K562 (cell line): ENCODE measurements at regions not wholly inside any gene's neighbourhood (a gene's known extent, or its start where the extent isn't known, plus 50 kb on each side); places are given as distances from the start of the nearest gene placed in this dataset.

Source experiments
- ATAC-seq: fragments of 200-7000 bp; cut with Tn5 transposase; 3 replicates; pipeline ENCODE4 v1.9.1; 2020; ENCODE audit warnings: moderate library complexity
- BruUV-seq: library from RNA; stranded (reverse); fragments of 400-500 nt; replicated peaks from 2 replicates; lab custom pipeline; 2021; lab: Mats Ljungman, UMichigan
- CTCF ChIA-PET: fragments of 300-600 bp; formaldehyde crosslinking; extraction: SDS; loops from one replicate; lab custom pipeline; 2021; ENCODE audit warnings: low intra/inter-chr PET ratio; lab: Yijun Ruan, JAX
- POLR2A ChIA-PET: fragments of 300-600, 350-650 bp; sonication (Branson Sonifier 250); formaldehyde crosslinking; extraction: SDS; loops from one replicate; lab custom pipeline; 2021; ENCODE audit warnings: antibody characterized with exemption, inconsistent platforms; lab: Yijun Ruan, JAX
- DNase-seq, 4 experiments: peaks; one replicate each; pipeline versions ENCODE4 v3.0.0 to v3.0.0-alpha.2; 2011 to 2018; ENCODE audit warnings: low spot score in 3 of 4, mixed read lengths in 3 of 4; ENCODE audit errors: extremely low read depth in 1 of 4
- FAIRE-seq: peaks from 2 replicates; lab custom pipeline; 2011; peaks lifted over from hg19 to GRCh38; lab: Jason Lieb, UNC
- H2AFZ ChIP-seq: 2 replicates; pipeline ENCODE4 v1.6.0; 2011; ENCODE audit warnings: low read depth, low read length, control low read depth, inconsistent platforms
- H3K27ac ChIP-seq: fragments of 200-600 bp; 3 replicates; pipeline ENCODE4 v1.8.0; 2011; ENCODE audit warnings: low read depth, mild to moderate bottlenecking, control low read depth, inconsistent platforms, low read length, moderate library complexity, mixed read lengths; ENCODE audit errors: extremely low read depth
- H3K27me3 ChIP-seq, 2 experiments: fragments of 300-600 bp in 1 of 2; 2 replicates in 1 of 2; 3 replicates in 1 of 2; pipeline versions ENCODE4 v1.6.0 to v1.8.0; 2011; ENCODE audit warnings: inconsistent platforms in 2 of 2, low read length in 2 of 2, mild to moderate bottlenecking in 1 of 2, mixed read lengths in 1 of 2, moderate library complexity in 1 of 2; ENCODE audit not compliant: control insufficient read depth in 2 of 2, insufficient read depth in 2 of 2
- H3K36me3 ChIP-seq: fragments of 300-600 bp; 3 replicates; pipeline ENCODE4 v1.8.0; 2011; ENCODE audit warnings: mild to moderate bottlenecking, low read length, inconsistent platforms; ENCODE audit not compliant: control insufficient read depth, insufficient read depth
- H3K4me1 ChIP-seq, 2 experiments: fragments of 200-600 bp in 1 of 2; replicated peaks in 1 of 2; 2 replicates in 1 of 2; 3 replicates in 1 of 2; pipeline versions ENCODE4 v1.5.1 to v1.8.0; 2011; ENCODE audit warnings: inconsistent platforms in 2 of 2, low read length in 2 of 2, mild to moderate bottlenecking in 1 of 2, mixed read lengths in 1 of 2, moderate library complexity in 1 of 2; ENCODE audit not compliant: control insufficient read depth in 2 of 2, insufficient read depth in 2 of 2
- H3K4me2 ChIP-seq: 2 replicates; pipeline ENCODE4 v1.6.1; 2011; ENCODE audit warnings: low read length, control low read depth, inconsistent platforms, mixed read lengths; ENCODE audit not compliant: insufficient read depth
- H3K4me3 ChIP-seq: fragments of 200-600 bp; sonication (generic), shearing (Covaris generic); 2 replicates; pipeline ENCODE4 v1.5.1; 2016; ENCODE audit warnings: control low read depth, inconsistent platforms
- H3K79me2 ChIP-seq: fragments of 200-600 bp; 3 replicates; pipeline ENCODE4 v1.8.0; 2011; ENCODE audit warnings: low read length, inconsistent platforms; ENCODE audit not compliant: control insufficient read depth, insufficient read depth
- H3K9ac ChIP-seq, 2 experiments: 2 replicates each; pipeline versions ENCODE4 v1.6.0 to v1.6.1; 2011; ENCODE audit warnings: low read depth in 2 of 2, low read length in 2 of 2, control low read depth in 1 of 2, inconsistent platforms in 1 of 2, mild to moderate bottlenecking in 1 of 2, mixed read lengths in 1 of 2; ENCODE audit not compliant: insufficient read depth in 1 of 2
- H3K9me1 ChIP-seq: one replicate; pipeline ENCODE4 v1.6.0; 2011; ENCODE audit warnings: inconsistent platforms, mild to moderate bottlenecking, low read length, moderate library complexity; ENCODE audit not compliant: control insufficient read depth, insufficient read depth
- H3K9me3 ChIP-seq: replicated peaks from 2 replicates; pipeline ENCODE4 v1.5.1; 2011; ENCODE audit warnings: low read depth, low read length, inconsistent platforms; ENCODE audit not compliant: control insufficient read depth, insufficient read depth
- H4K20me1 ChIP-seq: replicated peaks from 2 replicates; pipeline ENCODE4 v1.6.1; 2011; ENCODE audit warnings: low read length, inconsistent platforms, mixed read lengths; ENCODE audit not compliant: control insufficient read depth, insufficient read depth
- GABPB1 ChIP-seq: sonication (generic); formaldehyde crosslinking; IDR thresholded peaks from 2 replicates; pipeline ENCODE4 v1.8.0; 2022; ENCODE audit warnings: mild to moderate bottlenecking, missing genetic modification reagents
- MYC ChIP-seq, 2 experiments: fragments of 250-450 bp in 1 of 2; sonication (Bioruptor Pico) in 1 of 2; IDR thresholded peaks; 2 replicates each; pipeline versions ENCODE4 v1.5.1 to v1.6.1; 2012 to 2021; ENCODE audit warnings: low read depth in 2 of 2, borderline replicate concordance in 1 of 2, improper control_type of control experiment in 1 of 2, low read length in 1 of 2, mild to moderate bottlenecking in 1 of 2, moderate library complexity in 1 of 2
- NRF1 ChIP-seq, 2 experiments: fragments of 450-650 bp; IDR thresholded peaks in 1 of 2; conservative IDR thresholded peaks in 1 of 2; 2 replicates each; pipeline ENCODE4 v1.6.1; 2014; ENCODE audit warnings: mild to moderate bottlenecking in 2 of 2
- PHF8 ChIP-seq: fragments of 200-600 bp; sonication (generic); IDR thresholded peaks from 2 replicates; pipeline ENCODE4 v1.6.1; 2012; ENCODE audit warnings: mixed run types, mild to moderate bottlenecking, inconsistent platforms, low read length, moderate library complexity, borderline replicate concordance
- PTTG1 ChIP-seq: fragments of 450-650 bp; IDR thresholded peaks from 2 replicates; pipeline ENCODE4 v1.6.1; 2016; ENCODE audit warnings: low read depth, mild to moderate bottlenecking, missing genetic modification characterization, missing compliant biosample characterization
- TARDBP ChIP-seq: fragments of 450-650 bp; IDR thresholded peaks from 2 replicates; pipeline ENCODE4 v1.6.1; 2016
- THRA ChIP-seq: fragments of 450-650 bp; IDR thresholded peaks from 2 replicates; pipeline ENCODE4 v1.6.1; 2017; ENCODE audit warnings: mild to moderate bottlenecking, moderate library complexity
- ZNF511 ChIP-seq: sonication (generic); formaldehyde crosslinking; IDR thresholded peaks from 2 replicates; pipeline ENCODE4 v1.8.0; 2022; ENCODE audit warnings: mild to moderate bottlenecking, missing genetic modification reagents
- WGBS: fragments of 100-300 bp; shearing (Covaris generic); methylation state at CpG from one replicate; pipeline ENCODE4 v1.1.6; 2016; ENCODE audit warnings: low coverage, mixed read lengths; ENCODE audit not compliant: insufficient coverage; ENCODE audit errors: missing lambda C conversion rate; 5-methylcytosine and 5-hydroxymethylcytosine counted together
- in situ Hi-C: fragments of 300-500 bp; cut with MboI; formaldehyde crosslinking; loops from 4 replicates; pipeline ENCODE4 v1.15.0; 2018; ENCODE audit warnings: inconsistent platforms, mixed read lengths
- intact Hi-C: fragments of 100-400 bp; cut with micrococcal nuclease; formaldehyde crosslinking; loops from 2 replicates; pipeline ENCODE4 v1.14.2; 2022

GRCh38 chr12:88310069-88310468 is 168.0 kb downstream of the TMTC3 start (continued):
- TF ChIP-seq TARDBP (no peak), PHF8 (no peak), GABPB1 (no peak), THRA (no peak), ZNF511 (CRISPR knock-in tag) (no peak), PTTG1 (tag) (no peak)

GRCh38 chr12:88310666-88311065 is 168.6 kb downstream of the TMTC3 start:
- Histone ChIP-seq H3K4me3 (no peak overlapping the region), H3K9ac (no peak overlapping the region), H3K9me3 (no peaks in the 10 kb centered on the region; the same call in 1 of the 2 replicates), H4K20me1 (no peaks in the 10 kb centered on the region), H3K27me3 (no peaks in the 10 kb centered on the region), H3K9me1 (no peaks in the 10 kb centered on the region), H3K36me3 (no peaks in the 10 kb centered on the region), H3K27ac (no peak overlapping the region), H3K4me2 (no peak overlapping the region), H3K4me1 (no peaks in the 10 kb centered on the region; a peak in 3 of 5 replicates), H3K79me2 (no peaks in the 10 kb centered on the region), H2AFZ (no peak overlapping the region)
- in situ Hi-C loops = no loop called here
- CTCF ChIA-PET = no interaction called here
- POLR2A ChIA-PET = no interaction called here
- no peak for TF ChIP-seq MYC (IDR thresholded peaks at IDR 0.05; ENCODE audit: low read depth, low read length)
- no peak for TF ChIP-seq MYC (CRISPR knock-in tag; IDR thresholded peaks at IDR 0.05; ENCODE audit: borderline replicate concordance, low read depth)
- TF ChIP-seq NRF1 (conservative IDR thresholded peaks at IDR 0.05 in 1 of 2, IDR thresholded peaks at IDR 0.05 in 1 of 2) = peak; percentile 38; a peak in 2 of 4 replicates
- DNase-seq (peak in 1 of 4 experiments; percentile 16), FAIRE-seq (no peak), ATAC-seq (no peak; the same call in 2 of the 3 replicates)
- 10% methylated on average over 6 of the region's 6 CpGs for WGBS
- intact Hi-C loops = no loop called here
- BruUV-seq = no TSS peak
